H9 (cell line): ENCODE measurements at regions not wholly inside any gene's neighbourhood (a gene's known extent, or its start where the extent isn't known, plus 50 kb on each side); places are given as distances from the start of the nearest gene placed in this dataset.

Experiments
- DNase-seq: peaks from one replicate; pipeline ENCODE4 v3.0.0-alpha.2; 2017
- H2AFZ ChIP-seq: one replicate; pipeline ENCODE4 v1.6.1; 2013; ENCODE audit warnings: mild to moderate bottlenecking, low read length, control low read depth, moderate library complexity
- H2AK5ac ChIP-seq: 2 replicates; pipeline ENCODE4 v1.6.1; 2013; ENCODE audit warnings: low read length, control low read depth, mixed read lengths; ENCODE audit not compliant: insufficient read length
- H2BK120ac ChIP-seq: one replicate; pipeline ENCODE4 v1.6.1; 2013; ENCODE audit warnings: low read depth, mild to moderate bottlenecking, low read length, control low read depth, inconsistent platforms; ENCODE audit not compliant: poor library complexity, severe bottlenecking
- H2BK12ac ChIP-seq: 2 replicates; pipeline ENCODE4 v1.6.1; 2013; ENCODE audit warnings: low read length, control low read depth, mixed read lengths, low read depth; ENCODE audit not compliant: insufficient read length
- H2BK15ac ChIP-seq: 2 replicates; pipeline ENCODE4 v1.6.1; 2013; ENCODE audit warnings: low read depth, low read length, control low read depth
- H2BK20ac ChIP-seq: one replicate; pipeline ENCODE4 v1.6.1; 2013; ENCODE audit warnings: low read depth, mild to moderate bottlenecking, low read length, control low read depth, inconsistent platforms; ENCODE audit not compliant: poor library complexity, severe bottlenecking
- H2BK5ac ChIP-seq: 2 replicates; pipeline ENCODE4 v1.6.1; 2013; ENCODE audit warnings: low read length, control low read depth, mixed read lengths; ENCODE audit not compliant: insufficient read length
- H3K14ac ChIP-seq: 2 replicates; pipeline ENCODE4 v1.6.1; 2013; ENCODE audit warnings: low read length, control low read depth; ENCODE audit not compliant: insufficient read depth
- H3K18ac ChIP-seq: 2 replicates; pipeline ENCODE4 v1.6.1; 2013; ENCODE audit warnings: low read depth, mild to moderate bottlenecking, mixed read lengths, low read length, control low read depth; ENCODE audit not compliant: insufficient read length
- H3K23ac ChIP-seq: 2 replicates; pipeline ENCODE4 v1.6.1; 2013; ENCODE audit warnings: low read length, control low read depth, mixed read lengths, low read depth; ENCODE audit not compliant: insufficient read length
- H3K23me2 ChIP-seq: 2 replicates; pipeline ENCODE4 v1.6.1; 2013; ENCODE audit warnings: low read depth, mild to moderate bottlenecking, mixed read lengths, low read length, control low read depth; ENCODE audit not compliant: insufficient read length, poor library complexity, severe bottlenecking
- H3K27ac ChIP-seq: 2 replicates; pipeline ENCODE4 v1.5.1; 2013; ENCODE audit warnings: low read length, control low read depth, mixed read lengths, low read depth; ENCODE audit not compliant: insufficient read length
- H3K27me3 ChIP-seq: 2 replicates; pipeline ENCODE4 v1.6.1; 2013; ENCODE audit warnings: low read length, control low read depth, inconsistent platforms; ENCODE audit not compliant: insufficient read depth
- H3K4ac ChIP-seq: 2 replicates; pipeline ENCODE4 v1.6.1; 2013; ENCODE audit warnings: low read depth, mild to moderate bottlenecking, control low read depth, inconsistent platforms, low read length, moderate library complexity
- H3K4me1 ChIP-seq: 2 replicates; pipeline ENCODE4 v1.6.1; 2013; ENCODE audit warnings: low read length, control low read depth, inconsistent platforms; ENCODE audit not compliant: insufficient read depth
- H3K4me2 ChIP-seq: 2 replicates; pipeline ENCODE4 v1.6.1; 2013; ENCODE audit warnings: low read length, control low read depth, mixed read lengths; ENCODE audit not compliant: insufficient read length, insufficient read depth
- H3K56ac ChIP-seq: 2 replicates; pipeline ENCODE4 v1.6.1; 2013; ENCODE audit warnings: low read depth, mild to moderate bottlenecking, mixed read lengths, low read length, control low read depth; ENCODE audit not compliant: insufficient read length
- H3K79me1 ChIP-seq: 2 replicates; pipeline ENCODE4 v1.6.1; 2013; ENCODE audit warnings: low read depth, mild to moderate bottlenecking, moderate library complexity, low read length, control low read depth, inconsistent platforms; ENCODE audit not compliant: insufficient read depth, poor library complexity, severe bottlenecking
- H3K79me2 ChIP-seq: 2 replicates; pipeline ENCODE4 v1.6.1; 2013; ENCODE audit warnings: low read length, control low read depth, inconsistent platforms; ENCODE audit not compliant: insufficient read depth
- H3K9ac ChIP-seq: 2 replicates; pipeline ENCODE4 v1.6.1; 2013; ENCODE audit warnings: low read length, control low read depth, mixed read lengths; ENCODE audit not compliant: insufficient read length; ENCODE audit errors: extremely low read depth
- H3K9me3 ChIP-seq: one replicate; pipeline ENCODE4 v1.6.1; 2013; ENCODE audit warnings: low read depth, low read length, inconsistent platforms; ENCODE audit not compliant: control insufficient read depth
- H3T11ph ChIP-seq: one replicate; pipeline ENCODE4 v1.6.1; 2013; ENCODE audit warnings: mild to moderate bottlenecking, low read length, control low read depth, inconsistent platforms
- H4K20me1 ChIP-seq: one replicate; pipeline ENCODE4 v1.6.1; 2013; ENCODE audit not compliant: control insufficient read depth, insufficient read length, insufficient read depth
- H4K5ac ChIP-seq: 2 replicates; pipeline ENCODE4 v1.6.1; 2013; ENCODE audit warnings: low read depth, mild to moderate bottlenecking, mixed read lengths, low read length, control low read depth; ENCODE audit not compliant: insufficient read length
- H4K8ac ChIP-seq: replicated peaks from 2 replicates; pipeline ENCODE4 v1.6.1; 2013; ENCODE audit warnings: low read length, control low read depth, mixed read lengths, low read depth; ENCODE audit not compliant: insufficient read length
- H4K91ac ChIP-seq: 2 replicates; pipeline ENCODE4 v1.6.1; 2013; ENCODE audit warnings: low read depth, mild to moderate bottlenecking, moderate library complexity, mixed read lengths, low read length, control low read depth; ENCODE audit not compliant: insufficient read length
- H3K27ac Mint-ChIP-seq, 3 experiments: 2 replicates in 2 of 3; 3 replicates in 1 of 3; pipeline ENCODE4 v1.8.0; 2020 to 2021; ENCODE audit warnings: mixed read lengths in 3 of 3, mild to moderate bottlenecking in 1 of 3, moderate library complexity in 1 of 3
- H3K27me3 Mint-ChIP-seq: 2 replicates; pipeline ENCODE4 v1.8.0; 2021; ENCODE audit warnings: low read depth, mild to moderate bottlenecking, moderate library complexity, mixed read lengths
- H3K36me3 Mint-ChIP-seq, 3 experiments: 2 replicates in 2 of 3; 3 replicates in 1 of 3; pipeline ENCODE4 v1.8.0; 2020 to 2021; ENCODE audit warnings: low read depth in 3 of 3, mixed read lengths in 3 of 3; ENCODE audit not compliant: insufficient read depth in 1 of 3
- H3K4me1 Mint-ChIP-seq, 2 experiments: 2 replicates each; pipeline ENCODE4 v1.8.0; 2020; ENCODE audit warnings: mixed read lengths in 2 of 2
- H3K4me3 Mint-ChIP-seq, 2 experiments: 2 replicates in 1 of 2; 3 replicates in 1 of 2; pipeline ENCODE4 v1.8.0; 2020 to 2021; ENCODE audit warnings: mild to moderate bottlenecking in 2 of 2, mixed read lengths in 2 of 2, moderate library complexity in 1 of 2
- H3K9me3 Mint-ChIP-seq, 2 experiments: 2 replicates in 1 of 2; 3 replicates in 1 of 2; pipeline ENCODE4 v1.8.0; 2020; ENCODE audit warnings: mild to moderate bottlenecking in 2 of 2, mixed read lengths in 2 of 2, moderate library complexity in 1 of 2
- CTCF ChIP-seq: fragments of 200-600 bp; sonication (generic); conservative IDR thresholded peaks from 3 replicates; pipeline ENCODE4 v1.8.0; 2021; ENCODE audit warnings: antibody characterized with exemption, mild to moderate bottlenecking
- WGBS: extraction: QIAGEN DNeasy Blood & Tissue Kit; methylation state at CpG from one replicate; pipeline ENCODE4 v1.1.7; 2013; ENCODE audit warnings: missing lambda C conversion rate, low lambda C conversion rate, mixed read lengths; ENCODE audit not compliant: insufficient read length; ENCODE audit errors: extremely low coverage; 5-methylcytosine and 5-hydroxymethylcytosine counted together

DNA sequence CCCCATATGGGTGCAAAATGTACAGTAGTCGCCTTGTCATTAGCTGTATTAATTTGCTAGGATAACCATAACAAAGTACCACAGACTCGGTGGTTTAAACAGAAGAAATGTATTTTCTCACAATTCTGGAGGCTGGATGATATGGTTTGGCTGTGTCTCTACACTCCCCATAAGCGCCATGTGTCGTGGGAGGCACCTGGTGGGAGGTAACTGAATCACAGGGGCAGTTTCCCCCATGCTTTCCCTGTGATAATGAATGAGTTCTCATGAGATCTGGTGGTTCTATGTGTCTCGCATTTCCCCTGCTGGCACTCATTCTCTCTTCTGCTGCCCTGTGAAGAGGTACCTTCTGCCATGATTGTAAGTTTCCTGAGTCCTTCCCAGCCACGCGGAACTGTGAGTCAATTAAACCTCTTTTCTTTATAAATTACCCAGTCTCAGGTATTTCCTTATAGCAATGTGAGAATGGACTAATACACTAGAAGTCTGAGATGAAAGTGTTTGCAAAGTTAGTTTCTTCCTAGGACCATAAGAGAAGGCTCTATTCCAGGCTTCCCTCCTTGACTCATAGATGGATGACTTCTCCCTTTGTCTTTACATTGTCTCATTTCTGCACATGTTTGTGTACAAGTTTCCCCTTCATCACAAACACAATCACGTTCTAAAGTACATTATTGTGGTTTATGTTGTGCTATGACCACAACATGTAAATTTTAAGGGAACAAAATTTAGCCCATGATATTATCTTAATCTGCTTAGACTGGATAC, 1442.6 kb downstream of the SUCLG1 start:
- Histone ChIP-seq H3K9me3 (no peaks in the 10 kb centered on the region), H3K4me2 (no peak overlapping the region), H3K27me3 (no peaks in the 10 kb centered on the region), H3K14ac (no peak overlapping the region), H3K18ac (no peak overlapping the region), H3T11ph (no peak overlapping the region), H4K91ac (no peak overlapping the region), H2AK5ac (no peak overlapping the region), H2BK120ac (no peak overlapping the region), H3K23me2 (no peaks in the 10 kb centered on the region), H3K56ac (no peak overlapping the region), H2BK20ac (no peak overlapping the region), H4K5ac (no peak overlapping the region), H3K23ac (no peak overlapping the region), H4K20me1 (no peaks in the 10 kb centered on the region), H2BK12ac (no peak overlapping the region), H3K9ac (no peak overlapping the region), H2BK5ac (no peak overlapping the region), H3K79me1 (no peaks in the 10 kb centered on the region), H3K4ac (no peak overlapping the region), H2BK15ac (no peak overlapping the region), H3K27ac (no peak overlapping the region), H3K79me2 (no peaks in the 10 kb centered on the region), H2AFZ (no peak overlapping the region), H3K4me1 (no peaks in the 10 kb centered on the region), H4K8ac (no peak overlapping the region)
- Mint-ChIP-seq H3K36me3 (no peaks in the 10 kb centered on the region), H3K4me3 (no peak overlapping the region), H3K27me3 (no peaks in the 10 kb centered on the region), H3K4me1 (peaks cover 0 to 4% of the 10 kb centered on the region in 2 experiments; a peak in 1 of 4 replicates), H3K27ac (no peak overlapping the region), H3K9me3 (no peaks in the 10 kb centered on the region)
- DNase-seq, result peak; percentile 34
- TF ChIP-seq CTCF, result peak; percentile 49; the same call in 2 of the 3 replicates
- no CpG with 5 or more reads among the region's 8 CpGs for WGBS
